Activated CD4-positive, alpha-beta T cell treated with anti-CD3 and anti-CD28 coated beads for 24 hours (primary cell): ENCODE measurements at regions not wholly inside any gene's neighbourhood (a gene's known extent, or its start where the extent isn't known, plus 50 kb on each side); places are given as distances from the start of the nearest gene placed in this dataset.
"Not testable (repeated sequence)": the region's sequence is repeated elsewhere in the genome, so short reads cannot be mapped to it uniquely, and the experiment has no call there.

Source experiments
- DNase-seq, 2 donors: peaks; one replicate each; pipeline ENCODE4 v3.0.0-alpha.2; 2020; ENCODE audit warnings: low read depth in 2 of 2

- DNase-seq, result no peak
Observed at GRCh38 chr4:20196476-20196875, 55.2 kb upstream of the SLIT2 start.

- no peak for DNase-seq
Observed at GRCh38 chr4:20195071-20195885, 56.4 kb upstream of the SLIT2 start.

- no peak for DNase-seq
Observed at GRCh38 chr4:20194123-20195013, 57.3 kb upstream of the SLIT2 start.

- DNase-seq, result no peak
Observed at GRCh38 chr4:20193141-20193936, 58.4 kb upstream of the SLIT2 start.

- no peak for DNase-seq
Observed at GRCh38 chr4:20192736-20193135, 59.0 kb upstream of the SLIT2 start.

- no peak for DNase-seq
Observed at GRCh38 chr4:20185103-20185502, 66.6 kb upstream of the SLIT2 start.

GRCh38 chr4:20183131-20183530 is 68.6 kb upstream of the SLIT2 start:
- DNase-seq, result not testable (repeated sequence)

GRCh38 chr4:20181926-20182325 is 69.8 kb upstream of the SLIT2 start:
- DNase-seq, result no peak

GRCh38 chr4:20180509-20180908 is 71.2 kb upstream of the SLIT2 start:
- DNase-seq, result no peak

- DNase-seq, result no peak
Observed at GRCh38 chr4:20178902-20179576, 72.7 kb upstream of the SLIT2 start.

- no peak for DNase-seq
Observed at GRCh38 chr4:20176881-20177280, 74.8 kb upstream of the SLIT2 start.

- no peak for DNase-seq
Observed at GRCh38 chr4:20172070-20172760, 79.5 kb upstream of the SLIT2 start.

GRCh38 chr4:20166544-20166943 is 85.2 kb upstream of the SLIT2 start:
- DNase-seq, result no peak

- no peak for DNase-seq
Observed at GRCh38 chr4:20159516-20159915, 92.2 kb upstream of the SLIT2 start.

- DNase-seq, result no peak
Observed at GRCh38 chr4:20158195-20158594, 93.5 kb upstream of the SLIT2 start.

- no peak for DNase-seq
Observed at GRCh38 chr4:20151436-20151835, 100.3 kb upstream of the SLIT2 start.

GRCh38 chr4:20149143-20149542 is 102.6 kb upstream of the SLIT2 start:
- not testable (repeated sequence) for DNase-seq

- no peak for DNase-seq
Observed at GRCh38 chr4:20137176-20137575, 114.5 kb upstream of the SLIT2 start.

GRCh38 chr4:20127626-20128025 is 124.1 kb upstream of the SLIT2 start:
- no peak for DNase-seq

GRCh38 chr4:20126906-20127305 is 124.8 kb upstream of the SLIT2 start:
- no peak for DNase-seq
